IMR-90 (cell line): ENCODE measurements at regions not wholly inside any gene's neighbourhood (a gene's known extent, or its start where the extent isn't known, plus 50 kb on each side); places are given as distances from the start of the nearest gene placed in this dataset.

Source experiments
- ATAC-seq: fragments of 200-7000 bp; cut with Tn5 transposase; 2 replicates; pipeline ENCODE4 v1.9.1; 2020; ENCODE audit warnings: low read depth, mild to moderate bottlenecking, moderate library complexity
- BruUV-seq: library from RNA; stranded (reverse); fragments of 400-500 nt; replicated peaks from 2 replicates; lab custom pipeline; 2021; lab: Mats Ljungman, UMichigan
- CTCF ChIA-PET: fragments of 300-600 bp; formaldehyde crosslinking; extraction: SDS; loops from one replicate; lab custom pipeline; 2021; ENCODE audit warnings: antibody characterized with exemption; lab: Yijun Ruan, JAX
- POLR2A ChIA-PET: fragments of 300-600 bp; sonication (Branson Sonifier 250); formaldehyde crosslinking; loops from one replicate; lab custom pipeline; 2022; ENCODE audit warnings: antibody characterized with exemption; ENCODE audit not compliant: unreplicated experiment; lab: Charles Lee
- DNase-seq: peaks from one replicate; pipeline ENCODE4 v3.0.0; 2013
- H2AFZ ChIP-seq: replicated peaks from 2 replicates; pipeline ENCODE3; 2013; ENCODE audit warnings: low read length, mild to moderate bottlenecking; ENCODE audit not compliant: poor library complexity
- H2AK5ac ChIP-seq: 2 replicates; pipeline ENCODE4 v1.6.1; 2013; ENCODE audit warnings: low read depth, low read length, inconsistent platforms
- H2AK9ac ChIP-seq: replicated peaks from 2 replicates; pipeline ENCODE3; 2013; ENCODE audit warnings: mild to moderate bottlenecking, low read depth, low read length, moderate library complexity; ENCODE audit not compliant: poor library complexity
- H2BK120ac ChIP-seq: 2 replicates; pipeline ENCODE4 v1.6.1; 2013; ENCODE audit warnings: low read depth, low read length, inconsistent platforms
- H2BK15ac ChIP-seq: 3 replicates; pipeline ENCODE4 v1.6.1; 2013; ENCODE audit warnings: low read depth, low read length, inconsistent platforms
- H2BK20ac ChIP-seq: 2 replicates; pipeline ENCODE4 v1.6.1; 2013; ENCODE audit warnings: low read depth, mild to moderate bottlenecking, inconsistent platforms, low read length, moderate library complexity
- H2BK5ac ChIP-seq: 2 replicates; pipeline ENCODE4 v1.6.1; 2013; ENCODE audit warnings: mild to moderate bottlenecking, low read depth, low read length, inconsistent platforms; ENCODE audit not compliant: poor library complexity, severe bottlenecking
- H3K14ac ChIP-seq: replicated peaks from 2 replicates; pipeline ENCODE4 v1.6.1; 2013; ENCODE audit warnings: low read depth, low read length, inconsistent platforms
- H3K18ac ChIP-seq: 2 replicates; pipeline ENCODE4 v1.6.1; 2013; ENCODE audit warnings: low read depth, low read length, control low read depth
- H3K23ac ChIP-seq: 2 replicates; pipeline ENCODE4 v1.6.1; 2013; ENCODE audit warnings: low read depth, low read length, inconsistent platforms
- H3K27ac ChIP-seq: 2 replicates; pipeline ENCODE4 v1.5.1; 2013; ENCODE audit warnings: mild to moderate bottlenecking, control low read depth, low read length; ENCODE audit not compliant: insufficient read depth
- H3K27me3 ChIP-seq: 2 replicates; pipeline ENCODE4 v1.6.1; 2013; ENCODE audit warnings: low read length; ENCODE audit not compliant: control insufficient read depth, insufficient read depth
- H3K36me3 ChIP-seq: 2 replicates; pipeline ENCODE4 v1.6.1; 2013; ENCODE audit warnings: low read length, mixed read lengths; ENCODE audit not compliant: control insufficient read depth, insufficient read depth
- H3K4ac ChIP-seq: 2 replicates; pipeline ENCODE4 v1.6.1; 2013; ENCODE audit warnings: low read depth, low read length, inconsistent platforms
- H3K4me1 ChIP-seq: 2 replicates; pipeline ENCODE4 v1.6.1; 2013; ENCODE audit warnings: low read length, mixed read lengths; ENCODE audit not compliant: control insufficient read depth, insufficient read depth
- H3K4me2 ChIP-seq: 2 replicates; pipeline ENCODE4 v1.6.1; 2013; ENCODE audit warnings: low read depth, mild to moderate bottlenecking, control low read depth, low read length, moderate library complexity
- H3K4me3 ChIP-seq: 2 replicates; pipeline ENCODE4 v1.5.1; 2013; ENCODE audit warnings: low read depth, mild to moderate bottlenecking, control low read depth, low read length, moderate library complexity; ENCODE audit not compliant: insufficient read depth
- H3K56ac ChIP-seq: 2 replicates; pipeline ENCODE4 v1.6.1; 2013; ENCODE audit warnings: low read length, inconsistent platforms; ENCODE audit not compliant: insufficient read depth; ENCODE audit errors: extremely low read depth
- H3K79me1 ChIP-seq, 2 experiments: 2 replicates each; pipeline ENCODE4 v1.6.1; 2013; ENCODE audit warnings: low read length in 2 of 2, inconsistent platforms in 1 of 2, low read depth in 1 of 2
- H3K9ac ChIP-seq: 2 replicates; pipeline ENCODE4 v1.6.1; 2013; ENCODE audit warnings: low read depth, low read length, control low read depth
- H3K9me1 ChIP-seq: 2 replicates; pipeline ENCODE4 v1.6.1; 2013; ENCODE audit warnings: low read length, inconsistent platforms; ENCODE audit not compliant: insufficient read depth
- H3K9me3 ChIP-seq: 2 replicates; pipeline ENCODE4 v1.6.1; 2013; ENCODE audit warnings: low read length; ENCODE audit not compliant: control insufficient read depth, insufficient read depth
- H4K20me1 ChIP-seq: 2 replicates; pipeline ENCODE4 v1.6.1; 2013; ENCODE audit warnings: low read length, inconsistent platforms; ENCODE audit not compliant: insufficient read depth
- H4K5ac ChIP-seq: 2 replicates; pipeline ENCODE4 v1.6.1; 2013; ENCODE audit warnings: mild to moderate bottlenecking, low read depth, low read length, control low read depth
- H4K8ac ChIP-seq, 2 experiments: 2 replicates each; pipeline ENCODE4 v1.6.1; 2013; ENCODE audit warnings: low read depth in 2 of 2, low read length in 2 of 2, control low read depth in 1 of 2, inconsistent platforms in 1 of 2
- H4K91ac ChIP-seq: 2 replicates; pipeline ENCODE4 v1.6.1; 2013; ENCODE audit warnings: low read depth, low read length, inconsistent platforms; ENCODE audit not compliant: insufficient read depth
- SMC3 ChIP-seq: fragments of 150-350 bp; IDR thresholded peaks from 2 replicates; pipeline ENCODE4 v1.6.1; 2016; ENCODE audit warnings: low read depth, mild to moderate bottlenecking, antibody characterized with exemption, low read length, moderate library complexity
- WGBS, 2 experiments: methylation state at CpG; one replicate each; pipeline versions ENCODE4 v1.1.5 to v1.1.7; 2013; ENCODE audit warnings: missing lambda C conversion rate in 2 of 2; ENCODE audit not compliant: insufficient read length in 1 of 2; ENCODE audit errors: extremely low coverage in 2 of 2; 5-methylcytosine and 5-hydroxymethylcytosine counted together
- dilution Hi-C: fragments of 300-500 bp; cut with HindIII; formaldehyde crosslinking; loops from one replicate; pipeline ENCODE4 v1.14.3; 2018; ENCODE audit warnings: low sequenced_read_pairs; ENCODE audit not compliant: unreplicated experiment
- in situ Hi-C: fragments of 300-500 bp; cut with MboI; formaldehyde crosslinking; loops from 3 replicates; pipeline ENCODE4 v1.14.3; 2019; ENCODE audit warnings: low sequenced_read_pairs, inconsistent platforms, mixed read lengths
- intact Hi-C: fragments of 100-400 bp; cut with micrococcal nuclease; formaldehyde crosslinking; loops from 2 replicates; pipeline ENCODE4 v1.10.0; 2022

GRCh38 chr14:39716987-39717570 lies 284.8 kb upstream of the FBXO33 start:
- no peak overlapping the region for H2BK20ac ChIP-seq
- H3K4ac ChIP-seq = no peak overlapping the region
- H3K9ac ChIP-seq = no peak overlapping the region
- H3K9me1 ChIP-seq = no peaks in the 10 kb centered on the region
- no peak overlapping the region for H3K27ac ChIP-seq
- H4K20me1 ChIP-seq = no peaks in the 10 kb centered on the region
- no CpG with 5 or more reads among the region's 3 CpGs for WGBS, 2 experiments
- no peaks in the 10 kb centered on the region for H3K4me1 ChIP-seq
- no peak overlapping the region for H4K5ac ChIP-seq
- no peak overlapping the region for H4K91ac ChIP-seq
- no peaks in the 10 kb centered on the region for H3K79me1 ChIP-seq
- no peak overlapping the region for H2BK15ac ChIP-seq
- TF ChIP-seq SMC3 = no peak
- DNase-seq (no peak), ATAC-seq (no peak)
- no peak overlapping the region for H2AK5ac ChIP-seq
- no peak overlapping the region for H4K8ac ChIP-seq
- H3K9me3 ChIP-seq = peaks cover 2% of the 10 kb centered on the region; the same call in 1 of the 2 replicates
- ChIA-PET POLR2A (no interaction called here), CTCF (interaction anchor here (0.9 kb wide), 1 partner anchor 1885 kb away, joined by 3 read pairs; no protein-coding TSS in a partner anchor)
- H3K14ac ChIP-seq = no peak overlapping the region
- no peak overlapping the region for H3K4me2 ChIP-seq
- H3K36me3 ChIP-seq = no peaks in the 10 kb centered on the region
- BruUV-seq = no TSS peak
- H2AK9ac ChIP-seq = no peak overlapping the region
- in situ Hi-C loops = no loop called here
- H3K23ac ChIP-seq = no peak overlapping the region
- H3K27me3 ChIP-seq = no peaks in the 10 kb centered on the region
- intact Hi-C loops = no loop called here
- no peak overlapping the region for H3K56ac ChIP-seq
- dilution Hi-C loops = no loop called here
- no peak overlapping the region for H2BK5ac ChIP-seq
- H2AFZ ChIP-seq = no peak overlapping the region
- no peak overlapping the region for H2BK120ac ChIP-seq
- H3K4me3 ChIP-seq = no peak overlapping the region
- no peak overlapping the region for H3K18ac ChIP-seq
